MM.1S (cell line): ENCODE measurements at regions not wholly inside any gene's neighbourhood (a gene's known extent, or its start where the extent isn't known, plus 50 kb on each side); places are given as distances from the start of the nearest gene placed in this dataset.

Experiments used
- CTCF ChIP-seq: fragments of 300-600 bp; sonication (generic); IDR thresholded peaks from 2 replicates; pipeline ENCODE4 v1.5.1; 2016; ENCODE audit warnings: antibody characterized with exemption, low read length, mixed read lengths
- EZH2 ChIP-seq: fragments of 300-600 bp; sonication (generic); optimal IDR thresholded peaks from 2 replicates; pipeline ENCODE3; 2017; ENCODE audit warnings: low read depth, mild to moderate bottlenecking, antibody characterized with exemption, low read length, mixed read lengths
- EZH2phosphoT487 ChIP-seq: fragments of 300-600 bp; sonication (generic); IDR thresholded peaks from 2 replicates; pipeline ENCODE4 v1.6.1; 2018; ENCODE audit warnings: antibody characterized with exemption, low read length

- no peak for TF ChIP-seq CTCF
- TF ChIP-seq EZH2phosphoT487 = no peak
- TF ChIP-seq EZH2 = no peak
Measured at GRCh38 chr6:48809245-48809644, 653.8 kb downstream of the MMUT start.
